GM19025 (cell line): ENCODE measurements at regions not wholly inside any gene's neighbourhood (a gene's known extent, or its start where the extent isn't known, plus 50 kb on each side); places are given as distances from the start of the nearest gene placed in this dataset.
"Not testable (repeated sequence)": the region's sequence is repeated elsewhere in the genome, so short reads cannot be mapped to it uniquely, and the experiment has no call there.

Experiments used
- ATAC-seq: cut with Tn5 transposase; IDR thresholded peaks from one replicate; pipeline ENCODE4 v1.9.1; 2021; ENCODE audit warnings: mild to moderate bottlenecking, low read depth, moderate library complexity; ENCODE audit not compliant: unreplicated experiment

DNA sequence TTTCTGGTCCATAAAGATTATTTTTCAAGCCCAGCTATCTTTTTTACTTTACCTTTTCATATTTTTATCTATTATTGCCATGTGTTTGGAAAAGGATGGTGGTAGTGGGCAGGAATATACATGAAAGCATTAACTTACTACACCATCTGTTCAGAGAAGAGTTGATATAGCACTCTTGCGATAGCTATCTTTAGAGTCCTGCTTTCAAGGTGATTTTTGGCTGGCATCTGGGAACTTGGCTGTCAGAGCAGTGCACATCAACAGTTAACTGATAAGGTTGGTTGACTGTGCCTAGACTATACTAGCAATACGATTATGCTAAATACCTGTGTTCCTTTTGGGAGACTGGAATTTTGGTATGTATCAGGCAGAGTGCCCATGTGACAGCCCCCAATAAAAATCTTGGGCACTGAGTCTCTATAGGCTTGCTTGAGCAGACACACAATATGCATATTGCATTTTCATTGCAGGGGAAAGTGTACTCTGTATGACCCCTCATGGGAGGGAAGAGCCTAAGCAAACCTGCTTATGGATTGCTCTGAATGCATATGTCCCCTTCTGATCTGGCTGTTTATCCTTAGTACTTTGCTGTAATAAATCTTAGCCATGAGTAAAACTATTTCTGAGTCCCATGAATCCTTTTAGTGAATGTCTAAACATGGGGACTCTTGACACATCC lies 227.6 kb upstream of the C9orf72 start:
- ATAC-seq: no peak

DNA sequence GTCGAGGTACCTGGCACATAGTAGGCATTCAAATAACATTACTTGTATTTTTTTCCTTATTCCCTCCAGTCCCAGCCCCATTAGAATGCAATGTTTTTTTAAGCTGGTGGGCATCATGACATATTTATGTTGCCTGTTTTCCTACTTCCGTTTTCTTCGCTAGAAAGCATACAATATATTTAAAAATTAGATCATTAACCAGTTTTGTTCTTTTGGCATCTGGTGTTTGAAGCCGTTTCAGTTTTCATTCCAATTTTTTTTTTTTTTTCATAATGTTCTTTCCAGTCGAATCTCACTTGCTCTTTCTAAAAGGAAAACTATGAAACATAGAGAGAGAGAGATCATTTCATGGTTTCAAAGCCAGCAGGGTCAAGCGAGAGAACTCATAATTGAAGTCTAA lies 228.3 kb upstream of the C9orf72 start:
- no peak for ATAC-seq

DNA sequence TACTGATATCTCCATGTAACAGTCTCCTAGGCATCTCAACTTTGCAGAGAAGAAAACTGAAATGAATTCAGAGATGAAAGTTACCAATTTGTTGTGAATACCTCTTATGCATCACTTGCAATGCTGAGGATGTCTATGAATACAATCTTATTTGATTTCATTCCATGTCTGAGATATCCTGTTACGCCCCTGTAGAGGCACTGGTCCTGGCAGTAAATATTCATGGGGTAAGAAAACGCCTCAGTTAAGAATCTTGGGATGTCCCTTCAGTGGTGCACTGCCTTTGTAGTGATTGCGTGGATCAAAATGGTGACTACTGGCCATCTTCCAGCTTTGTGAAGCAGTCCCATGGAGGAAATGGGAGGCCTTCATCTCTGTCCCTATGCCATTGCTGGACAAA lies 229.1 kb upstream of the C9orf72 start:
- ATAC-seq: no peak

DNA sequence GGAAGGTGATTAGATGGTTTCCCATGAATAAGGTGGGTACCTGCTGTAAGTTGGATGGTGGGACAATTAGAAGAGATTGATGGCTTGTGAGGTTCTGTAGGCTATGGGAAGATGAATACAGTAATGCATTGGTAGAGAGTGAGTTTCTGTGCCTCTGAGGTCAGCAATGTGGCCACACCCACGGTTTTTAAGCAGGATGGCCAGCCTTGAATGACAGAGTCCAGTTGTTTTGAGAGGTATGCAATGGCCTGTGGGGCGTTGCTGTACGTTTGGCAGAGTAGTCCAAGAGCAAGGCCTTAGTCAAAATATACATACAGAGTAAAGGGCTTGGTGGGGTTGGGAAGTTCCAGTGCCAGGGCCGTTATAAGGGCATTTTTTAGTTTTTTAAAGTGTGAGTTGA lies 235.6 kb upstream of the C9orf72 start:
- no peak for ATAC-seq

DNA sequence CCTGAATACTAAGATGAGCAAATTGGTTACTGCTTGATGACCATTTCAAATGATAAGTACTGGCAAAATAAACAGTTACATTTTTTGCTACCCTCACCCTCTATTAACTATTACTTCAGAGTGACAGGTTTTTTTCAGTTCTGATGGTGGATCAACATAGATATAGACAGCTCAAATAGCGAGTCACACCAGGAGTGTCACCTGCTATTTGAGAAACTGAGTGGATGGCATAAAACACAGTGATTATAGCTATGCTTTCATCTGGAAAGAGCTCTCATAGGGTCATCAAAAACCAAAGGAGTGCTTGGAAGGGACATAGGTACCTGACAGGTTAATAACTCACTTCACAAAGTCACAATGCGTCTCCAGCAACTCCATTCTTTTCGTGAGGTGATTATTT lies 244.5 kb upstream of the C9orf72 start:
- ATAC-seq: no peak

DNA sequence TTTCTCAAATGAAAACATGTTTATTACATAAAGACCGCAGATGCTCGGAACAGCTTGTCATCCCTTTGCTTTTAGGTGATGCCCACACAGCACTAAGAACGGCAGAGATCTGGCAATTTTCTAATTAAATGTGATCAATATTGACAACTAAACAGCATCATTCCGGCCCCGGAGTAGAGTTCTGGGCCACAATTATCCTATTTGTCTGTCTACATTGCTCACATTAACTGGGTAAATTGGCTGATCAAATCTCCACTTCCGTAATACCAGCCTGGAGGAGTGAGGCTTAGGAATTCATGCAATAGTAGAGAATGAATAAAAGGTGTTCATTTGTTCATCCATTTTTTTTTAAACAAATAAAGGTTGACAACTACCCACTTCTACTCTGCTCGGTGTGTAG lies 245.1 kb upstream of the C9orf72 start:
- ATAC-seq: no peak

DNA sequence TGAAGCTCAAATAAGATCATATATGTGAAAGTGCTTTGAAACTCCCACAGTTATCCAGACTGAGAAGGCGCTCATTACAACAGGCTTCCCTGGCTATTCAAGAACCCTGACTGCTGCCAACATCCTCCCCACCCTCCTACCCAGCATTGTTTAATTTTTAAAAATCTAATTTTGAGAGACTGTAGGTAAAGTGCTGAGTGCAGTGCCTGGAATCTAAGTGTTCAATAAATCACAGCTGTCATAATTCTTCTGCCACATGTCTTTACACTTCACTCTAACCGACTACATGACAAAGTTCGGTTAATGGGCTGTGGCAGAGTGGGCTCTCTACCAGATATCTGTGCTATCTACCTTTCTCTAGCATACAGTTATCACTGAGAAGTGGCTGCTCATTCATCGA lies 255.6 kb upstream of the C9orf72 start:
- no peak for ATAC-seq

DNA sequence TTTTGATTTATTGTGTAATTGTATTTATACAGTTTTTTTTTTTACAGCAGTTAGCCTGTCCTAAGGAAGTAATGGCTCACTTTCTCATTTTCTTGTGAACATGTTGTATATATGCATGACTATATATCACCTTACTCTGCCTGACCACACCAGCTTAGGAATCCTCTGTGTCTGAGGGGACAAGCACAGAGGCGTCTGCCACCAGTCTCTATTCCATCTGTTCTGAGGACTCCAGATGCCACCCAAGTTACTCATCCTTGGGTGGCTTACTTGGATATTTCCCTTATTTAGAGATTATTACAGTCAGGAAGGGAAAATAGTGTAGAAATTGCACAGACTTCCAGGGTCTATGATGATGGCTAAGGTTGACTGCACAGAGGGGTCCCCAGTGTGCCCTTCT lies 256.3 kb upstream of the C9orf72 start:
- ATAC-seq: no peak

DNA sequence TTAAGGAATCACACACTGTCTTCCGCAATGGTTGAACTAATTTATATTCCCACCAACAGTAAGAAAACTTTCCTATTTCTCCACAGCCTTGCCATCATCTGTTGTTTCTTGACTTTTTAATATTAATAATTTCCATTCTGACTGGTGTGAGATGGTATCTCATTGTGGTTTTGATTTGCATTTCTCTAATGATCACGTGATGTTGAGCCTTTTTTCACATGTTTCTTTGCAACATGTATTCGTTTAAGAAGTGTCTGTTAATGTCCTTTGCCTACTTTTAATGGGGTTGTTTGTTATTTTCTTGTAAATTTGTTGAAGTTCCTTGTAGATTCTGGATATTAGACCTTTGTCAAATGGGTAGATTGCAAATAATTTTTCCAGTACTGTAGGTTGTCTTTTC lies 258.8 kb upstream of the C9orf72 start:
- ATAC-seq: not testable (repeated sequence)

DNA sequence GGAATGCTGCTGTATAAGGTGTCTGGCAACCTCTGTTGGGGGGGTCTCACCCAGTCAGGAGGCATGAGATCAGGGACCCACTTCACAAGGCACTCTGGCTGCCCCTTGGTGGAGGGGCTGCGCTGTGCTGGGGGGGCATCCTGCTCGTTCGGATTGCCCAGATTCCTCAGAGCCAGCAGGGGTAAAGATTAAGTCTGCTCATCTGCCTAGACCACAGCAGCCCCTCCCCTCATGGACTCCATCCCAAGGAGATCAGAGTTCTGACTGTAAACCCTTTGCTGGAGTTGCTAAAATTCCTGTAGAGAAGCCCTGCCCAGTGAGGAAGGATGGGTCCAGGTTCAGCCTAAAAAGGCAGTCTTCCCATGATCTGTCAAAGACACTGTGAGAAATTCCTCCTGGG lies 262.0 kb upstream of the C9orf72 start:
- no peak for ATAC-seq

DNA sequence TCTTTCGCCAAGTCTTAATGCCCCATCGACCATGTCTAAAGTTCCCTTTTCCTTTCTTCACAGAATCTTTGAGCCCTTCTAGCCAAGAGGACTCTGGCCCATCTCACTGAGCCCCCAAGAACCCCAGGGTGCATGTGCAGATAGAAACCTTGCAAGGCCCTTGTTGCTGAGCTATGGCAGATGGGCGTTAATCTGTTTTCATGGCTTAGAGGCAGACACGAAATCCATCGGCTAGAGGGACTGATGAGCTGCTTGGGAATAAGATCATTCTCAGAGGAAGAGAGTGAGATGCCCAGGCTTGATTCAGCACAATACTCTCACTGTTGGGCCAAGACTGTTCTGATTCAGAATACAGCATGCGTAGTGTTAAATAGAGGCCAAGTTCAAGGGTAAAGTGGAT lies 262.5 kb upstream of the C9orf72 start:
- no peak for ATAC-seq

DNA sequence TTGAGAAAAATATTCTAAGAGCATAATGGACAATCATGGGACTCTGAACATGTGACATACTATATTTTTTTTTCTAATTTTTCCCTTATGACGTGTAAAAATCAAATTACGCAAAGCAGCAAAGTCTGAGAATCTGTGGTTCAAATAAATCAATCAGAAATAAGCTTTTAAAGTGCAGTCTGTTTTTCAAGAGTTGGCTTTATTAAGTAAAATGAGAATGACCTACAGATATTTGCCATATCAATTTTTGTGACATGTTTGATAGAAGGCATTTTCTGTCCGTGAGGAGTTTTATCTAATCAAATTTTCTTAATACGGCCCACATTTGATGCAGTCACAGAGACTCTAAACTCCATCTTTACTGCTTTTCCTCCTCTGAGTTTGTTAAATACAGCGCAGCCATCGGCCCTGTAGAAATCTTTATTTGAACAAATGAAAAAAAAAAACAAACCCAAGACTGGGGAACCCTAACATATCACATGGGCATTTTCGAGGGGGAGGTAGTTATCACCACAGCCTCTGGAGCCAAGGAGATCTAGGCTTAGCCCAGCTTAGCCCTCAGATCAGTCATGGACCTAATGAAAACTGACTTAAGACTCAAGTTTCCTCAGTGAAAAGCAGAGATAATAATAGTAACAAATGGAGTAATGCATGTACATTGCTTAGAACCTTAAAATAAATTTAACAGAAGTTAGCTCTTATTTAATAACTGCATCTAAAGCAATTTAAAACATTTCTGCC lies 263.6 kb upstream of the C9orf72 start:
- no peak for ATAC-seq

DNA sequence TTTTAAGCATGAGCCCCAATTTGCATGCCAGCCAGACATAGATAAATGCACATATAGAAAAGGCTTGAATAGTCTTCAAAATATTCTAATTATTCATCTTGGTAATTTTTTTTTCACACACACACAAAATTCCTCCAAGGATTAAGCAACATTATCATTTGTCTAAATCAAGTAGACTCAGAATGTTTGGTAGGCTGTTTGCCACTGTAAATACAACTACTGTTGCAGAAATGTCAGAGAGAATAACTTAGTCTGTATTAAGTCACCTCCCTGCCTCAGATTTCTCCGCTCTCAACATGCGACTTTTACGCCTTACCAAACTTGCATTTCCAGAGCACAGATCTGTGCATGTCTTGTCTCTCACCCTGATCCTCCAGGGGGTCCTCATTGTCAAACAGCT lies 265.6 kb upstream of the C9orf72 start:
- no peak for ATAC-seq

DNA sequence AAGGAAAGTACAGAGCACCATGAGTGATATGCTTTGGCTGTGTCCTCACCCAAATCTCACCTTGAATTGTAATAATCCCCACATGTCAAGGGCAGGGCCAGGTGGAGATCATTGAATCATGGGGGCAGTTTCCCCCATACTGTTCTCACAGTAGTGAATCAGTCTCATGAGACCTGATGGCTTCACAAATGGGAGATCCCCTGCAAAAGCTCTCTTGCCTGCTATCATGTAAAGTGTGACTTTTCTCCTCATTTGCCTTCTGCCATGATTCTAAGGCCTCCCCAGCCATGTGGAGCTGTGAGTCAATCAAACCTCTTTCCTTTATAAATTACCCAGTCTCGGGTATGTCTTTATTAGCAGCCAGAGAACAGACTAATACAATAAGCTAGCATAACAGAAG lies 266.5 kb upstream of the C9orf72 start:
- not testable (repeated sequence) for ATAC-seq

DNA sequence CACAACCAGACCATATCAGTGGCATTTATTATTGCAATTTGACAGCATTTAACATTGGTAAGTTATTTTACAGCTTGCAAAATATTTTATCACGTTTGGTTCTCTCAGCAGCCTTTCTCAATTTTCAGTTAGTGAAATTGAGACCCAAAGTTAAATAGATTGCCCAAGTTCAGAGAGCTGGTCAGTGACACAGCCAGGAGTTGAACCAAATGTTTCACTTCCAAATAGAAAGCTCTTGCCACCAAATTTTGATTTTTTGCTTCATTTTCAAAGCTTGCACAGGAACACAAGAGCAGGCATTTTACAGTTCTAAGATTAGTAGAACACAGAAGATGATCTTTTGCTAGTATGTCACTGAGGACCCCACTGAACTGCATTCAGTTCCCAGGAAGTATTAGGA lies 271.5 kb upstream of the C9orf72 start:
- ATAC-seq: no peak

DNA sequence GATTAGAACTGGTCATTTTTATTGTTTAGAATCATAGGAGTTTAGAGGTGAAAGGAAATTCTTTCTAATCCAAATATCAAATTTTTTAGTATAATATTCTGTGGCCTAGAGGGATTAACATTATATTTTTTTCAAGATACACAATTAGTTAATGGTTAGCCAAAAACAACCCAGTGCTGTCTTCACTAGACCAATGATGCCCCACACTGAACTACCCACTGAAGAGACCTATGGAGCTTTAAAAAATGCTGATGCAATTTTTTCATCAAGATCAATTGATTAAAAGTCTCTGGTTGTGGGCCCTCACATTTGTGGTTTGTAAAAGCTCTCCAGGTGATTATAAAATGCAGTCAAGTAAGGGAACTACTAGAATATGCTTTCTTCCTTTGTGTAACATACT lies 274.1 kb upstream of the C9orf72 start:
- no peak for ATAC-seq

DNA sequence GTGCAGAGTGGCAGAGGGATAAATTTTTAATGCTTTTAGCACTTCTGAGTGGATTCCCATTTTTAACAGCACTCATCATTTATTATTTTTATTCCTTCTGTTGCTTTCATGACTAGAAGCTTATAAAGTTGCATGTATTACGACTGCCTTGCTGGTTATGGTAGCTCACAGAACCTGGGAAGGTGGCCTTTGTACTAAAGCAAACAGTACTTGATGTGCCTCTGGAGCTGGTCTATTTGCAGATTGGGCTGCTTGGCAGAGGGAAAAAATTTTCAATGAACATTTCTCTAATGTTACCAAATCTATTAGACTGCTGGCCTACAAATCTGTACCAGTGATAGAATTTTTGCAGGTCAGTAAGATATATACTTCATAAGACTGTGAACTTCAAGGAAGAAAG lies 274.5 kb upstream of the C9orf72 start:
- ATAC-seq: no peak

DNA sequence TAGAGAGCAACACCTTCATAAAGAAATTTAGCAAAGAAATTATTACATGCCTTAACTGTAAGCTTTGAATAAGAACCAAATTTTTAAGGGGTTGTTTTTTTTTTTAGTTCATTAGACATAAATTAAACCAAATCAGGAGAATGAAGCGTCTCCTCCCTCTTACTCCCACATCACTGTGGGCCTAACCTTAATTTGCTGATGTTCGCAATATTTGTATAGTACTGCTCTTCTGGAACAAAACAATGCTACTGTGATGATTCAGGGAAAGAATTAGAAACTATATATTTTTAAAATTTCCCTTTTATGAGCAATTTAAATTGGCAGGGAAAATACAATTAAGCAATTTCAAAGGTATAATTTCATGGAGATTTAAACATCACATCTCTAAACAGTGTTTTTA lies 275.0 kb upstream of the C9orf72 start:
- ATAC-seq: no peak

DNA sequence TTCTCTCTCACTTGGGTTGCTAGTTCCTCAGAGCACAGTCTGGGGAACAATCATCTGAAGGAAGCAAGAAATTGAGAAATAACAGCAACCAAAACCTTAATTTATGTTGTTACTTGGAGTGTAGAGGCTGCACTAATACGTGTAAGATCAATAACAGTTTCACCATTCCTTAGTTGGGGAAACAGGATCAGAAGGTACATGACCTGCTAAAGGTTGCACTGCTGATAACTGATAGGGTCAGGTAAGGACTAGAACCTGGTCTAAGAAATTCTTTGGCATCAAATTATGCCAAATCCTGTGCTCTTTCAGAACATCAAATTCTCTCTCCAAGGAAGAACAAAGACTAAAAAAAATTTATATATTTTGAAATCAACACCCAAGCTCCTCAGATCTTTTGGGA lies 278.6 kb upstream of the C9orf72 start:
- ATAC-seq: no peak

DNA sequence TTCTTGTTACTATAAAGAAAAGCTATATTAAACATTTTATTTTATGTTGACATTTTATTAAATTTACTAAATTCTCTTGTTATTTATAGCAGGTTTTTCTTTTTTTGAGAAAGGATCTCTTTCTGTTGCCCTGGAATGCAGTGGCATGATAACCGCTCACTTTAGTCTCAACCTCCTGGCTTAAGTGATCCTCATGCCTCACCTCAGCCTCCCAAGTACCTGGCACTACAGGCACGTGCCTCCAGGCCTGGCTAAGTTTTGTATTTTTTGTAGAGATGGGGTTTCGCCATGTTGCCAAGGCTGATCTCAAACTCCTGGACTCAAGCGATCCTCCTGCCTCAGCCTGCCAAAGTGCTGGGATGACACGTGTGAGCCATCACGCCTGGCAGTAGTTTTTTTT lies 280.2 kb upstream of the C9orf72 start:
- ATAC-seq: no peak

DNA sequence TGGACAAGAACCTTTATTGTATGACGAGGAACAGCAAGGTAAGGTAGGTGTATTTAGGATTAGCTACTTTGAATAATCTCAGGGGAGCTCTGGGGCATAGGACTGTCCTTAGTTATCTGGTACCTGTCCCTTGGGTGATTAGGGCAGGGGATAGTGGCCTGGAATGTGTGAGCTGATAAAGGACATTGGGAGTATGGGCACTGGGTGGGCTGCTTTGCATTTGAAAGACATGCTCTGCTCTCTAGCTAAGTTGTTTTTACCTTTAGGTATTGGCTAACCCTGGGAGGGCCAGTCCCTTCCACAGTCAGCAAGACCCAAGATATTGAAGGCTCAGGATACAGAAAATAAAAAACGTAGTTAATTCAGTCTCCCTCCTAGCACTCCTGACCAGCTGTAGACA lies 282.8 kb upstream of the C9orf72 start:
- ATAC-seq: no peak

DNA sequence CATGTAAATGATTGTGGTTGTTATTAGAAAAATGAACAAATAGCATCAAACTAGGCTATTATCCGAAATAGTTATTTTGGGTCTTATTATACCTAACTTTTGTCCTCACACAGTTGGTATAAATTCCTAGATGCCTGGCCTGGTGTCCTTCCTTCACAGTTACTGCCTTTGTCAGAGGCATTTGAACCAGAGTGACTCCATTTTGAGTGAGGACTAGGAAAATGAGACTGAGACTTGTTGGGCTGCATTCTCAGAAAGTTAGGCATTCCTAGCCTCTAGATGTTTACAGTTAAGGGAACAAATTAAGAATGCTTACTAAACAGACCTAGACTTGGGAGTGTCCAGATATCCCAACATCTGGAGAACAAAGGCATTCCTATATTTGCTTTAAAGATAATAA lies 283.5 kb upstream of the C9orf72 start:
- no peak for ATAC-seq
